NT2/D1 (cell line): ENCODE measurements at regions not wholly inside any gene's neighbourhood (a gene's known extent, or its start where the extent isn't known, plus 50 kb on each side); places are given as distances from the start of the nearest gene placed in this dataset.

Experiments
- YY1 ChIP-seq: IDR thresholded peaks from 2 replicates; pipeline ENCODE4 v1.6.1; 2011; ENCODE audit not compliant: insufficient read length, insufficient read depth
- ZNF274 ChIP-seq: IDR thresholded peaks from 2 replicates; pipeline ENCODE4 v1.6.1; 2011; ENCODE audit warnings: mild to moderate bottlenecking, low read depth, low read length

GRCh38 chr12:94025068-94025467 is 123.3 kb upstream of the PLXNC1 start:
- TF ChIP-seq ZNF274 (no peak), YY1 (no peak)
